HG03060 (cell line): ENCODE measurements at regions not wholly inside any gene's neighbourhood (a gene's known extent, or its start where the extent isn't known, plus 50 kb on each side); places are given as distances from the start of the nearest gene placed in this dataset.

Experiments used
- ATAC-seq: cut with Tn5 transposase; IDR thresholded peaks from one replicate; pipeline ENCODE4 v1.9.1; 2021; ENCODE audit warnings: low read depth, moderate number of reproducible peaks; ENCODE audit not compliant: unreplicated experiment

DNA sequence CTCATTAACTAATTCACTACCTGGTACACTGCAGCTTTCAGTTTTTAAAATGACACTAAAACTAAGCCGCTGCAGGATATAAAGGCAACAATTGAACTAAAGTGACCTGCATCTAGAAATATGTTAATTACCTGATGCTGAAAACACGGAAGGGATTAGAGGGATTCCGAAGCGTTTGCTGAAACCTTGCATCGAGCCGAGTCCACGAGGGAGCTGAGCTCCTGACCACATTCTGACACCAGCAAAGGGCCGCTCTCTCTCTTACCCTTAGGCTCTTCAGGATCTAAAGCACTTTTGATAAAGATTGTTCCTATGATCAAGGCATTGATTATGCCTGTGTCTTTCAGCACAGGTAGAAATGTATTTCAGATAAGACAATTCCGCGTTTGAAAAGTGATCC lies 59.5 kb upstream of the CDKN3 start:
- no peak for ATAC-seq

DNA sequence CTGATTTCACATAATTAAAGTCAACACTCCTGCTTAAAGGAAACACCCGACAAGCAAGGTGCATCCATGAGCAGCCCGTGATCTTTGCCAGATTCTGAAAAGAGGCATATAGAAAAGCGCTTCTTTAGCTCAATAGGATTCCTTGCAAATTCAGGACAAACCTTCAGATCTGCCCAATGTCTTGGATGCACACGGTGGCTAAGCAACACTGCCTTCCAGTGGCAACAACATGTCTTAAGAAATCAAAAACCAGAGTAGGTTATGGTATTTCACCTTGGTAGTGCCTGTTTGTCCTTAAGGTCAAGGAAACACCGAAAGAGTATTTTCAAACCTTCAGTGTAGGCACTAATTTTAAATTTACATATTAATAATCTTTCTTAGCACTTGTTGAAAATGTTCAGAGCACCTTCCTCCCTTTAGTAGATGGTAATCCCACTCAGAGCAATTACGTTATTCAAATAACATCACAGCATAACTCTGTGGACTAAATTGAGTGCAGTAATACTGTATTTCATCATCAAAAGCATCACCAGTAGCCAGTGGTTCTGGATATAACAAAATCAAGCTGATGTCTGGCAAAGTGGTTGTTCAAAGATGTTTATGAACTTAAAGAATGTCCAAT lies 58.0 kb upstream of the CDKN3 start:
- ATAC-seq, result no peak

DNA sequence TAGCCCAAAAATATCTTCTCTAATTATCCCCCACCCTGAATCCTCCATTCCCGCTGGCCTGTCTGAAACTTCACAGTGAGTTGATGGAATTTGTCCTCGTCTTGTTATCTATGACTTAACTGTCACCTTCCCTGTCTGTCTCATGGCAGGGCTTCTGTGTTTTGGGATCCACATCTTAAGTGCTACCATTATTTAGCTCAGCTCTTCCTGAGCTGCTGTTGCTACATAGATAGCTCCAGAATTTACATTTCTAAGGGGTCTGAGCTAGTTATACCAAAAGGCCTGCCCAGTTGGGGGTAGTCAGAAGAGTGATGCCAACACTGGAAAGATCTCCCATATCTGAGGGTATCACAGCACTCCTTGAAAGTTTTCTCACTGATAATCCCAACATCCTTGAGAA lies 57.0 kb upstream of the CDKN3 start:
- ATAC-seq, result no peak

DNA sequence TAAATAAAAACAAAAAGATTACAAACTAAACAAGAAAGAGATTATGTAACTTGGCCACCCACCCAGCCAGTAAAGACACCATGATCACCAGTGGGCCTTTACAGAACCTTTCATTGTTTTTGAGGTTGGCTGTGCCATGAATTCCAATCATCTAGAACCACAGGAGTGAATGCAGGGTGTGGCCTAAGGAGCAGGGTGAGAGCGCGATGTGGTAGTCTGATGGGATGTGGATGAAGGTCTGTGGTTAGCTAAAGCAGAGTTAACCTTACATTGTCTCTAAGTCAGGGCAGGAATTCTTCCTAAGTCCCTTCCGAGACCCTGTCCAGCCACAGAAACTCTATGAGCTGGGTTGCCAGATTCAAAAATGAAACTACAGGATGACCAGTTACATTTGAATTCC lies 54.0 kb upstream of the CDKN3 start:
- no peak for ATAC-seq

DNA sequence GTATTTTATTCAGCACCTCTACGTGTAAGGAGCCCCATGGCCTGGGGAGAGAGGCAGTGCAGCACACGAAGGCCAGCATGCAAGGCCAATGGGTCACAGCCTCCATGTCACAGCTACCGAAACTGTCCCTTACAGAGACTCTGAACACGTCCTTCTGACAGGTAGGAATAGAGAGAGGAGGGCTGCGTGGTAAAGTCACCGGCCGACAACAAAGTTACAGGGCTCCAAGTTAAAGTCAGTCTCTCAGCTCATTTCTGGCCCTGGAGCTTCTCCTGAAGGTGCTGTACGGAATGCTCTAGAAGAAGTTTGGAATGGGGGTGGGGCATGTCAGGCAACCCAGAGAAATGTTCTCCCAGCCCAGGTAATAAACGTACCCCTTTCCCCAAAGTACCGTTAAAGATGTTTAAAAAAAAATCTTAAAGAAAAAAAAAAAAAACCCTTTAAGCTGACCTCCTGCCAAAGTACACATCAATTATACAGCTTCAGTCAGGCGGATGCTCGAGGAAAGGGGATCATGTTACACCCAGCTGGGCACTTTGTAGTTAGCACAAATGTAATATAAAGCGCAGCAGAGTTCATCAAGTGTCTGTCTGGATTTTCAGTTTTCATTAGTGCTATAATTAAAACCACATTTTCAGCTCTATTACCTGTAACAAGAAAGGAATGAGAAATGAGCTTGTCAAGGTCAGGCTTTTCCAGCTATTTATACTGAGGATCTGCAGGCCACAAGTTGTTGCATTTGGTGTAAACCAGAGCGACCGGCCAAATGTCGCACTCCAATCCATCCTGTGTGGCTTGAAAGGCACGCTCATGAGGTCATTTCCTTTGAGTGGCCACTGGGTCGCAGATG lies 53.3 kb upstream of the CDKN3 start:
- no peak for ATAC-seq

DNA sequence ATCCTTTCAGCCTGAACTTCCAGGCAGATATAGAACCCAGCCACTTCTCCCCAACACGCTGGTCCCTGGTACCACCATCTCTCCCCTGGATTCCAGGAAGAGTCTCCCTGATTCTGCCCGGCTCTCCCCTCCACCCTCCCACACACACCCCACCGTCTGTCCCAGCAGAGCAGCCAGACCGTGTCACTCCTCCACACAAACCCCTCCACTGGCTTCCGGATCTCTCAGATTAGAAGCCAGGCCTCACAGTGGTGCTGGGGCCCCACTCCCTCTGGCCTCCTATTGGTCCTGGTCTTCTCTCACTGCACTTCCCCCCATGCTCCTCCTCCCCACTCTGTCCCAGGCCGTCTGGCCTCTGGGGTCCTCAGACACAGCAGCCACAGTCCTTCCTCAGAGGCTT lies 52.4 kb upstream of the CDKN3 start:
- ATAC-seq, result no peak

DNA sequence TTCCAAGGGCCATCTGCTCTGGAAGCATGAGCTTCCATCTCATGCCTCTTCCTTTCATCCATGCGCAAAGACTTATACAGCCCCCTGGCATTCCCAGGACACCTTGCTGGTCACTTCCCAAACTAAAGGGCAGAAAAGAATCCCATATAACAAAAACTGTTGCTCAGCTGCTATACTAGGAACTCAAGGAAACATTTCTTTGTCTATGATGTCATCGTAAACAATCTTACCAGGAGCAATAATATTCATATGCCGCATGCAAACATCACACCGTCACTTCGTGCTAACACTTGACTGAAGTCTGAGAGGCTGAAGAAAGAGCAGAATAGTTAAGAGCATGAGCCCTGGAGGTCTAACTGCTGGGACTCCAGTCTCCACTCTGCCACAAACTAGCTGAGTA lies 50.5 kb upstream of the CDKN3 start:
- no peak for ATAC-seq
